HFF-Myc (cell line): ENCODE measurements at regions not wholly inside any gene's neighbourhood (a gene's known extent, or its start where the extent isn't known, plus 50 kb on each side); places are given as distances from the start of the nearest gene placed in this dataset.
A peak's percentile ranks its signal among the peaks of the same experiment; 100 is the strongest.

ENCODE experiments used
- DNase-seq: peaks from one replicate; pipeline ENCODE4 v3.0.0-alpha.2; 2011; ENCODE audit warnings: low read depth; ENCODE audit errors: extremely low read depth
- H3K4me3 ChIP-seq: replicated peaks from 2 replicates; pipeline ENCODE4 v1.5.1; 2011; ENCODE audit warnings: low read depth, mild to moderate bottlenecking, control low read depth, low read length
- TF ChIP-seq, protein P1 (sequence below): IDR thresholded peaks from 2 replicates; pipeline ENCODE4 v1.5.1; 2012; ENCODE audit warnings: mild to moderate bottlenecking, low read depth, low read length, control low read depth; ENCODE audit errors: missing control alignments

DNA sequence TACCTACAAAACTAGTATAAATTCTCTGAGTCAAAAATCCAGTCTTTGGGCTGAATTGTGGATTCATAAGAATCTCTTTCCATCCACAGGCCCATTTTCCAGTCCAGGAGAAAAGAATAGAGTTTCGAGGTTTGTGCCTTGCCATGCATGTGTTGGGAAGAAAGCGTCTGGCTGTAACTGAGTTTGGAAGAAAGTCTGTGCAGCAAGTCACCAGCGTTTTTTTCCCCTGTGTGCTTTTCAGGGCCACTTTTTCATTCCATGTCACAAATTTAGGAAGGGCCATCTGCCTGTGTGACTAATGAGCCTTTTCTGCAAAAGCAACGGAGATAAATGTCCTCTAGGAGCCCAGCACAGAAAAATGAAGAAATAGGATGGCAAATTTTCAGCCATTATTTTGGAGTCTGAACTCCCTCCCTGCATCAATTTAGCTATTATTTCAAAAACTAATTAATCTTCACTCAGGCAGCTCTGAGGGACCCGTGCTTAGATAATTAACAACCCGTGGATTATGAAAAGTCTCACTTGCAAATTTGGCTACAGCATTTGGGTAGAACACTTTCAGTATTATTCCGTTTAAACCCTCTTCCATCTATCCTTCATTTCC, 261.5 kb downstream of the SUDS3 start:
- no peak overlapping the region for H3K4me3 ChIP-seq
- TF ChIP-seq, protein P1, sequence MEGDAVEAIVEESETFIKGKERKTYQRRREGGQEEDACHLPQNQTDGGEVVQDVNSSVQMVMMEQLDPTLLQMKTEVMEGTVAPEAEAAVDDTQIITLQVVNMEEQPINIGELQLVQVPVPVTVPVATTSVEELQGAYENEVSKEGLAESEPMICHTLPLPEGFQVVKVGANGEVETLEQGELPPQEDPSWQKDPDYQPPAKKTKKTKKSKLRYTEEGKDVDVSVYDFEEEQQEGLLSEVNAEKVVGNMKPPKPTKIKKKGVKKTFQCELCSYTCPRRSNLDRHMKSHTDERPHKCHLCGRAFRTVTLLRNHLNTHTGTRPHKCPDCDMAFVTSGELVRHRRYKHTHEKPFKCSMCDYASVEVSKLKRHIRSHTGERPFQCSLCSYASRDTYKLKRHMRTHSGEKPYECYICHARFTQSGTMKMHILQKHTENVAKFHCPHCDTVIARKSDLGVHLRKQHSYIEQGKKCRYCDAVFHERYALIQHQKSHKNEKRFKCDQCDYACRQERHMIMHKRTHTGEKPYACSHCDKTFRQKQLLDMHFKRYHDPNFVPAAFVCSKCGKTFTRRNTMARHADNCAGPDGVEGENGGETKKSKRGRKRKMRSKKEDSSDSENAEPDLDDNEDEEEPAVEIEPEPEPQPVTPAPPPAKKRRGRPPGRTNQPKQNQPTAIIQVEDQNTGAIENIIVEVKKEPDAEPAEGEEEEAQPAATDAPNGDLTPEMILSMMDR: no peak
- no peak for DNase-seq

- no peak for DNase-seq
- H3K4me3 ChIP-seq: no peak overlapping the region
- TF ChIP-seq, protein P1: no peak
These were observed 264.9 kb downstream of the SUDS3 start for GRCh38 chr12:118641249-118641648.

GRCh38 chr12:118645219-118645618, 268.9 kb downstream of the SUDS3 start:
- TF ChIP-seq, protein P1: no peak
- no peak overlapping the region for H3K4me3 ChIP-seq
- DNase-seq: peak; percentile 1

DNA sequence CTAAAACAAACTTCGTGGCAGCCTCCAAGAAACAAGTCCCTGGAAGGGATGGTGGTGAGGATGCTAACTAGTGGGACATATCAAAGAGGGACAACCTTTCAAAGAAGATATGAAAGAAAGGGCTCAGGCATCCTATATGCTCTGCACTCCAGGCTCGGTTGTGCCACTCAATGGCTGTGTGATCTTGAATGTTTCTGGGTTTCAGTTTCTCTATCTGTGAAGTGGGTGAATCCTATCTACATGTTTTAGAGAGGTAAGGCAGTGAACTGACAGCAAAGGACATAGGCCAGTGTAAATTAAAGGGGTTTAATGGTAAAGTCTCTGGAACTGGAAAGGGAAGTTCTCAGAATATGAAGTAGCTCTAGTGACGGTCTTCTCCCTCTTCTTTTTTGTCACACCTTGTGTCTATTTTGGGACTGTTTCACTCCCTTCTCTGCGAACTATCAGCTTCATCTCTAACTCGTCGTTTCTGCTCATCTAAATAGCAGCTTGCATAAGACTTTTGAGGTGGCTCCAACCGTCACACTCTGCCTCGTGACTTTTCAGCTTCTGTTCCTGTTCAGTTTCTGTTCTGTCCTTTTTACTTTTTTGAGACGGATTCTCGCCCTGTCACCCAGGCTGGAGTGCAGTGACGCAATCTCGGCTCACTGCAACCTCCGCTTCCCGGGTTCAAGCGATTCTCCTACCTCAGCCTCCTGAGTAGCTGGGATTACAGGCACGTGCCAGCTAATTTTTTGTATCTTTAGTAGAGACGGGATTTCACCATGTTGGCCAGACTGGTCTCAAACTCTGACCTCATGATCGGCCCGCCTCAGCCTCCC, 273.6 kb downstream of the SUDS3 start:
- DNase-seq: no peak
- no peak overlapping the region for H3K4me3 ChIP-seq
- TF ChIP-seq, protein P1: no peak

- no peak for DNase-seq
- H3K4me3 ChIP-seq: no peak overlapping the region
- TF ChIP-seq, protein P1: no peak
These were observed 274.2 kb downstream of the SUDS3 start for GRCh38 chr12:118650586-118650960.

- TF ChIP-seq, protein P1: no peak
- DNase-seq: no peak
- no peak overlapping the region for H3K4me3 ChIP-seq
These were observed 275.1 kb downstream of the SUDS3 start for GRCh38 chr12:118651487-118651886.
